B cell (primary cell): ENCODE measurements at regions not wholly inside any gene's neighbourhood (a gene's known extent, or its start where the extent isn't known, plus 50 kb on each side); places are given as distances from the start of the nearest gene placed in this dataset.

ENCODE experiments used
- ATAC-seq: fragments of 200-7000 bp; cut with Tn5 transposase; one replicate; pipeline ENCODE4 v1.10.0; 2021; ENCODE audit warnings: low read depth, mild to moderate bottlenecking, moderate number of reproducible peaks, moderate library complexity
- CTCF ChIA-PET: fragments of 350-600 bp; sonication (Branson Sonifier 250); formaldehyde crosslinking; loops from one replicate; lab custom pipeline; 2021; ENCODE audit warnings: antibody characterized with exemption, inconsistent platforms; lab: Charles Lee
- POLR2A ChIA-PET: fragments of 350-600 bp; sonication (Branson Sonifier 250); formaldehyde crosslinking; loops from one replicate; lab custom pipeline; 2021; ENCODE audit warnings: antibody characterized with exemption; lab: Charles Lee
- DNase-seq: peaks from one replicate; pipeline ENCODE4 v3.0.0; 2013
- H2AFZ ChIP-seq: 2 replicates; pipeline ENCODE4 v1.6.1; 2012; ENCODE audit warnings: mild to moderate bottlenecking, low read depth, low read length; ENCODE audit not compliant: insufficient read depth, poor library complexity, severe bottlenecking
- H3K27ac ChIP-seq, 2 donors: 1 replicate in 1 of 2; 2 replicates in 1 of 2; pipeline ENCODE4 v1.5.1; 2012 to 2013; ENCODE audit warnings: low read length in 2 of 2, mild to moderate bottlenecking in 2 of 2, moderate library complexity in 1 of 2
- H3K27me3 ChIP-seq, 4 experiments: fragments of 200-600 bp in 1 of 4; sonication (generic) in 1 of 4; replicated peaks in 1 of 4; 1 replicate in 2 of 4; 2 replicates in 2 of 4; pipeline versions ENCODE4 v1.6.1 to v1.7.0; 2013 to 2016; ENCODE audit warnings: low read length in 3 of 4, mild to moderate bottlenecking in 2 of 4, mixed read lengths in 1 of 4, moderate library complexity in 1 of 4; ENCODE audit not compliant: insufficient read depth in 4 of 4, control insufficient read depth in 3 of 4; ENCODE audit errors: control extremely low read depth in 1 of 4
- H3K36me3 ChIP-seq, 2 experiments: replicated peaks in 1 of 2; 1 replicate in 1 of 2; 2 replicates in 1 of 2; pipeline versions ENCODE4 v1.6.1 to v1.7.1; 2013; ENCODE audit warnings: low read length in 1 of 2; ENCODE audit not compliant: insufficient read depth in 2 of 2, control insufficient read depth in 1 of 2; ENCODE audit errors: control extremely low read depth in 1 of 2, extremely low read depth in 1 of 2
- H3K4me1 ChIP-seq, 2 donors: fragments of 200-600 bp in 1 of 2; sonication (generic) in 1 of 2; 1 replicate in 1 of 2; 2 replicates in 1 of 2; pipeline versions ENCODE4 v1.5.1 to v1.6.1; 2013 to 2017; ENCODE audit warnings: low read length in 2 of 2; ENCODE audit not compliant: control insufficient read depth in 2 of 2, insufficient read depth in 2 of 2
- H3K4me2 ChIP-seq: replicated peaks from 2 replicates; pipeline ENCODE3; 2012; ENCODE audit warnings: mild to moderate bottlenecking, low read depth, low read length; ENCODE audit not compliant: poor library complexity, severe bottlenecking
- H3K4me3 ChIP-seq, 5 experiments: fragments of 200-600 bp in 1 of 5; sonication (generic) in 1 of 5; 1 replicate in 3 of 5; 2 replicates in 2 of 5; pipeline versions ENCODE4 v1.5.1 to v1.7.0; 2011 to 2016; ENCODE audit warnings: low read length in 4 of 5, mild to moderate bottlenecking in 4 of 5, low read depth in 2 of 5, control low read depth in 1 of 5, moderate library complexity in 1 of 5; ENCODE audit not compliant: insufficient read depth in 1 of 5; ENCODE audit errors: control extremely low read depth in 1 of 5, extremely low read depth in 1 of 5
- H3K79me2 ChIP-seq: fragments of 200-600 bp; sonication (generic); one replicate; pipeline ENCODE4 v1.6.0; 2016; ENCODE audit warnings: low read length; ENCODE audit not compliant: control insufficient read depth, insufficient read depth
- H3K9ac ChIP-seq: fragments of 200-600 bp; sonication (generic); 2 replicates; pipeline ENCODE4 v1.6.1; 2017; ENCODE audit warnings: mild to moderate bottlenecking, low read length, moderate library complexity
- H3K9me3 ChIP-seq, 3 donors: one replicate each; pipeline versions ENCODE4 v1.6.1 to v1.7.1; 2013; ENCODE audit warnings: low read length in 2 of 3; ENCODE audit not compliant: control insufficient read depth in 2 of 3, insufficient read depth in 1 of 3; ENCODE audit errors: control extremely low read depth in 1 of 3
- H4K20me1 ChIP-seq: 2 replicates; pipeline ENCODE4 v1.6.0; 2012; ENCODE audit warnings: mild to moderate bottlenecking, low read length; ENCODE audit not compliant: insufficient read depth, control insufficient read depth, poor library complexity, severe bottlenecking
- H3K27ac Mint-ChIP-seq: one replicate; pipeline ENCODE4 v1.8.0; 2021; ENCODE audit warnings: mixed read lengths
- H3K27me3 Mint-ChIP-seq: one replicate; pipeline ENCODE4 v1.8.0; 2021; ENCODE audit warnings: mixed read lengths
- H3K4me1 Mint-ChIP-seq: one replicate; pipeline ENCODE4 v1.8.0; 2021; ENCODE audit warnings: mixed read lengths
- H3K4me3 Mint-ChIP-seq: one replicate; pipeline ENCODE4 v1.8.0; 2021; ENCODE audit warnings: mixed read lengths
- H3K9me3 Mint-ChIP-seq: one replicate; pipeline ENCODE4 v1.8.0; 2022; ENCODE audit warnings: mixed read lengths; ENCODE audit not compliant: insufficient read depth
- EZH2 ChIP-seq: IDR thresholded peaks from 2 replicates; pipeline ENCODE4 v1.6.1; 2012; ENCODE audit warnings: borderline replicate concordance, low read depth, mild to moderate bottlenecking, moderate library complexity, low read length; ENCODE audit not compliant: insufficient read depth, poor library complexity, severe bottlenecking
- WGBS: methylation state at CpG from one replicate; pipeline ENCODE4 v1.1.5; 2013; ENCODE audit warnings: missing lambda C conversion rate; ENCODE audit not compliant: insufficient coverage; 5-methylcytosine and 5-hydroxymethylcytosine counted together
- intact Hi-C: fragments of 100-400 bp; cut with micrococcal nuclease; formaldehyde crosslinking; loops from one replicate; pipeline ENCODE4 v1.10.0; 2022
- TF ChIP-seq, protein P1 (sequence below): fragments of 200-600 bp; IDR thresholded peaks from one replicate; pipeline ENCODE4 v1.8.0; 2022; ENCODE audit warnings: antibody characterized with exemption, mild to moderate bottlenecking

DNA sequence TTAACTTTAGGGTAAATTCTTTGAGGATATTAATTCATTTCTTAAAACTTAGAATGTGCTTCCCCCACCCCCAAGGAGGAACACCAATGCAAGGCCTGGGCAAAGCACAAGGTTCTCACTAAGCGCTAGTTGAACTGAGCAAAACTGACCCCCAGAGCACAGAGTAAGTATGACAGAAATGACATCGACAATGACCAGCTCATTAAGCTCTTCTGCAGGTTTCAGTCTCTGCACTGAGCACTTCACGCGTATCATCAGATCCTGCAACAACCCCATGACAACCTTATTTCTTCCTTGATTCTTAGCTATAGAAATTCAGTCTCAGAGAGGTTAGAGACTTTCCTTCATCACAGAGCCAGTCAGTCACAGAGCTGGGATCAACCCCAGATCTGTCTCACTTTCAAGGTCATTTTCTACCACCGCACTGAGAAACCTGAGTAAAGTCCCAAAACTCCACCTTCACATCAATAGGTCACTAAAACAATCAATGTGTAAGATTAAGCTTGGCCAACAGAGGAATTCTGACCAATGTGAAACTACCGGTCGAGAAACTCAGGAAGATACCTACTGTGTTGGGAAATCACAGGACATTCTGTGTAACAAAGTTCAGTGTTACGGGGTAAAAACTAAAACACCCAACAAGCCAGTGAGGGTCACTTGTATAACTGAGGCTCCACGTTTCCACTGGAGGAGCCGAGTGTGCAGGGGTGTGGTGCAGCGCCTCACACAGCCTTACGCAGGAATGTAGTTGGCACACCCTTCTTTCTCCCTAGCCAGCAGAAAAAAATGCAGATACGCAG, 129.0 kb upstream of the FOXQ1 start:
- Mint-ChIP-seq H3K9me3 (no peaks in the 10 kb centered on the region), H3K4me1 (no peaks in the 10 kb centered on the region), H3K27ac (no peak overlapping the region), H3K4me3 (no peak overlapping the region), H3K27me3 (no peaks in the 10 kb centered on the region)
- CTCF ChIA-PET, result no interaction called here
- H3K4me2 ChIP-seq, result no peak overlapping the region
- H3K79me2 ChIP-seq, result no peaks in the 10 kb centered on the region
- no peaks in the 10 kb centered on the region for H3K9me3 ChIP-seq
- no peak overlapping the region for H2AFZ ChIP-seq
- no peak for DNase-seq
- intact Hi-C loops, result no loop called here
- no peaks in the 10 kb centered on the region for H4K20me1 ChIP-seq
- H3K9ac ChIP-seq, result no peak overlapping the region
- peaks cover 0 to 3% (median 0%) of the 10 kb centered on the region in 4 experiments for H3K27me3 ChIP-seq
- H3K36me3 ChIP-seq, result no peaks in the 10 kb centered on the region
- ATAC-seq, result no peak
- no peaks in the 10 kb centered on the region for H3K4me1 ChIP-seq
- TF ChIP-seq, protein P1, sequence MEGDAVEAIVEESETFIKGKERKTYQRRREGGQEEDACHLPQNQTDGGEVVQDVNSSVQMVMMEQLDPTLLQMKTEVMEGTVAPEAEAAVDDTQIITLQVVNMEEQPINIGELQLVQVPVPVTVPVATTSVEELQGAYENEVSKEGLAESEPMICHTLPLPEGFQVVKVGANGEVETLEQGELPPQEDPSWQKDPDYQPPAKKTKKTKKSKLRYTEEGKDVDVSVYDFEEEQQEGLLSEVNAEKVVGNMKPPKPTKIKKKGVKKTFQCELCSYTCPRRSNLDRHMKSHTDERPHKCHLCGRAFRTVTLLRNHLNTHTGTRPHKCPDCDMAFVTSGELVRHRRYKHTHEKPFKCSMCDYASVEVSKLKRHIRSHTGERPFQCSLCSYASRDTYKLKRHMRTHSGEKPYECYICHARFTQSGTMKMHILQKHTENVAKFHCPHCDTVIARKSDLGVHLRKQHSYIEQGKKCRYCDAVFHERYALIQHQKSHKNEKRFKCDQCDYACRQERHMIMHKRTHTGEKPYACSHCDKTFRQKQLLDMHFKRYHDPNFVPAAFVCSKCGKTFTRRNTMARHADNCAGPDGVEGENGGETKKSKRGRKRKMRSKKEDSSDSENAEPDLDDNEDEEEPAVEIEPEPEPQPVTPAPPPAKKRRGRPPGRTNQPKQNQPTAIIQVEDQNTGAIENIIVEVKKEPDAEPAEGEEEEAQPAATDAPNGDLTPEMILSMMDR, result no peak
- TF ChIP-seq EZH2, result no peak
- H3K27ac ChIP-seq, result no peak overlapping the region
- H3K4me3 ChIP-seq, result no peak overlapping the region
- WGBS, result 93% methylated on average over 7 of the region's 13 CpGs
- POLR2A ChIA-PET, result no interaction called here

DNA sequence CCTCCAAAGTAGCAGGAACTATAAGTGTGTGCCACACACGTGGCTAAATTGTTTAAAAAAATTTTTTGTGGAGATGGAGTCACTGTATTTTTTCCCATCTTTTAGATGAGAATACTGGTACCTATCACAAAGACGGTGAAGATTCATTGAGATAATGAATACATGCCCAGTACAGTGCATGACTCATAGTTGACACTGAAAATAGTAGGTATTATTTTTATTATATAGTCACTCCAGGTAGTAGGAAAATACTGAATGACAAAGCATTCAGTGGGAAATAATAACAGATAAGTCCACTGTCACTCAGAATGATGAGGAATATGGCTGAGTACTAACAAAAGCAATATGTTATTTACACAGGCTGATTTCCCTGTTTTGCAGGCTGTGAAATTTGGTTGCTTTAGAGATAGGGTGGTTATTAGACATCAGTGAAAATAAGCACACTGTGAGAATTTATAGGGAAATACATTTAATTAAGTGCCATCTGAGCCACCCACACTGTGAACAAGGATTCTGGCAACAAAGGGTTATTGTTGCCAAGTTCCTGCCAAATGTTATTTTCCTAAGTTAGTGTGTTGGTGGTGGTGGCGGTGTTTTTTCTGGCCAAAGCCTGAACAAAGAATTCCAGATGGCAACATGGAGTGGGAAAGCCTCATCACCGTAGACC, 129.8 kb upstream of the FOXQ1 start:
- Mint-ChIP-seq H3K4me1 (no peaks in the 10 kb centered on the region), H3K27me3 (peaks cover 6% of the 10 kb centered on the region), H3K27ac (no peak overlapping the region), H3K9me3 (no peaks in the 10 kb centered on the region), H3K4me3 (no peak overlapping the region)
- Histone ChIP-seq H3K4me1 (no peaks in the 10 kb centered on the region), H3K9me3 (no peaks in the 10 kb centered on the region), H3K79me2 (no peaks in the 10 kb centered on the region), H4K20me1 (no peaks in the 10 kb centered on the region), H3K9ac (no peak overlapping the region), H3K27me3 (peaks cover 0 to 3% (median 0%) of the 10 kb centered on the region in 4 experiments), H3K4me2 (no peak overlapping the region), H3K4me3 (no peak overlapping the region), H3K27ac (no peak overlapping the region), H2AFZ (no peak overlapping the region), H3K36me3 (no peaks in the 10 kb centered on the region)
- no peak for TF ChIP-seq EZH2
- TF ChIP-seq, protein P1, result no peak
- intact Hi-C loops, result no loop called here
- no peak for ATAC-seq
- no peak for DNase-seq
- POLR2A ChIA-PET, result no interaction called here
- CTCF ChIA-PET, result no interaction called here
- WGBS, result 100% methylated on average over 1 of the region's 4 CpGs
